ENCODE measurements at regions not wholly inside any gene's neighbourhood (a gene's known extent, or its start where the extent isn't known, plus 50 kb on each side); places are given as distances from the start of the nearest gene placed in this dataset.
A peak's percentile ranks its signal among the peaks of the same experiment; 100 is the strongest.

- Histone ChIP-seq H4K20me1 (replicated peaks; ENCODE audit: control insufficient read depth, extremely low read depth, insufficient read depth, low read length) (no peaks in the 10 kb centered on the region), H2AFZ (ENCODE audit: low read depth, low read length) (no peak overlapping the region), H3K79me2 (ENCODE audit: control insufficient read depth, insufficient read depth, low read length) (no peaks in the 10 kb centered on the region), H3K4me3 (replicated peaks in 1 of 3; ENCODE audit: insufficient read depth in 1 of 3, low read depth in 1 of 3, low read length in 3 of 3) (no peak overlapping the region), H3K4me2 (ENCODE audit: insufficient read depth, low read length) (no peak overlapping the region), H3K4me1 (ENCODE audit: control insufficient read depth, extremely low read depth, insufficient read depth, low read length) (peaks cover 2% of the 10 kb centered on the region), H3K27ac (ENCODE audit: insufficient read depth, low read depth, low read length) (no peak overlapping the region), H3K9me3 (replicated peaks; ENCODE audit: control insufficient read depth, insufficient read depth, low read length) (no peaks in the 10 kb centered on the region), H3K27me3 (ENCODE audit: control insufficient read depth in 2 of 2, insufficient read depth in 2 of 2, low read length in 2 of 2) (no peaks in the 10 kb centered on the region), H3K36me3 (ENCODE audit: control insufficient read depth in 2 of 2, extremely low read depth in 1 of 2, insufficient read depth in 2 of 2, low read length in 2 of 2) (no peaks in the 10 kb centered on the region), H3K9me1 (replicated peaks; ENCODE audit: control insufficient read depth, extremely low read depth, insufficient read depth, low read length) (no peaks in the 10 kb centered on the region), H3K9ac (replicated peaks; ENCODE audit: extremely low read depth, insufficient read depth, low read length) (no peak overlapping the region)
- dilution Hi-C loops (cut with MboI; ENCODE audit: extremely low pct_ligation_motif_present, low sequenced_read_pairs), result no loop called here
- TSS peak; percentile 37 for BruUV-seq (replicated peaks)
- intact Hi-C loops (cut with micrococcal nuclease), result loop anchor here (1.0 kb wide), 2 partner anchors 14 to 27 kb away; no protein-coding TSS in a partner anchor
- CTCF ChIA-PET, result interaction anchor here (0.9 to 3.5 kb wide), 7 partner anchors 8 to 111 kb away, joined by 3 to 16 read pairs (median 3); no protein-coding TSS in a partner anchor
- TF ChIP-seq JUN (IDR thresholded peaks at IDR 0.05; ENCODE audit: borderline replicate concordance, insufficient read depth, insufficient read length, low read depth), result no peak
- TF ChIP-seq FOS (IDR thresholded peaks at IDR 0.05; ENCODE audit: borderline replicate concordance, insufficient read depth, low read length), result no peak
- TF ChIP-seq MAX (IDR thresholded peaks at IDR 0.05; ENCODE audit: insufficient read depth, insufficient read length), result no peak
- no peak for TF ChIP-seq GATA2 (IDR thresholded peaks at IDR 0.05; ENCODE audit: insufficient read depth, insufficient read length, low read depth, low read length)
- no peak for TF ChIP-seq MYC (IDR thresholded peaks at IDR 0.05; ENCODE audit: low read depth, low read length)
- TF ChIP-seq CTCF (IDR thresholded peaks at IDR 0.05; ENCODE audit: extremely low read depth in 1 of 2, insufficient read depth in 1 of 2, low read depth in 1 of 2, low read length in 2 of 2), result no peak
- TF ChIP-seq EZH2 (IDR thresholded peaks at IDR 0.05; ENCODE audit: borderline replicate concordance, low read depth, low read length, severe bottlenecking), result no peak
- no peak for TF ChIP-seq POLR2A (IDR thresholded peaks at IDR 0.05; ENCODE audit: low read depth, low read length)
- no peak for TF ChIP-seq POLR2AphosphoS5 (IDR thresholded peaks at IDR 0.05; ENCODE audit: insufficient read depth, low read depth, low read length)
- FAIRE-seq, result no peak
- POLR2A ChIA-PET, result interaction anchor here (1.5 kb wide), 1 partner anchor 84 kb away, joined by 7 read pairs; the partner anchor contains the start of gene CLDN5
- peak; percentile 74 for DNase-seq (ENCODE audit: low read depth, low spot score)
These were observed 83.2 kb upstream of the CLDN5 start for GRCh38 chr22:19607192-19608002.
